Trophoblast cell (in vitro differentiated cells and primary cell): ENCODE measurements at regions not wholly inside any gene's neighbourhood (a gene's known extent, or its start where the extent isn't known, plus 50 kb on each side); places are given as distances from the start of the nearest gene placed in this dataset.

ENCODE experiments used
- DNase-seq, 2 donors: peaks; one replicate each; pipeline ENCODE4 v3.0.0-alpha.2; 2016
- H2AFZ ChIP-seq: 2 replicates; pipeline ENCODE4 v1.6.1; 2013; ENCODE audit warnings: low read length, moderate library complexity, mild to moderate bottlenecking; ENCODE audit not compliant: insufficient read depth, poor library complexity
- H2AK5ac ChIP-seq: 2 replicates; pipeline ENCODE4 v1.6.1; 2013; ENCODE audit warnings: mild to moderate bottlenecking, low read length
- H2BK120ac ChIP-seq: 2 replicates; pipeline ENCODE4 v1.6.1; 2013; ENCODE audit warnings: low read length, mild to moderate bottlenecking, moderate library complexity; ENCODE audit not compliant: insufficient read depth, poor library complexity
- H2BK12ac ChIP-seq: 2 replicates; pipeline ENCODE4 v1.6.1; 2013; ENCODE audit warnings: mild to moderate bottlenecking, low read length, moderate library complexity
- H2BK5ac ChIP-seq: 2 replicates; pipeline ENCODE4 v1.6.1; 2013; ENCODE audit warnings: low read length, low read depth, moderate library complexity, mild to moderate bottlenecking; ENCODE audit not compliant: poor library complexity
- H3K14ac ChIP-seq: 2 replicates; pipeline ENCODE4 v1.6.1; 2013; ENCODE audit warnings: mild to moderate bottlenecking, low read length
- H3K18ac ChIP-seq: 2 replicates; pipeline ENCODE4 v1.6.1; 2013; ENCODE audit warnings: mild to moderate bottlenecking, low read length
- H3K23ac ChIP-seq: 2 replicates; pipeline ENCODE4 v1.6.1; 2013; ENCODE audit warnings: low read length
- H3K27ac ChIP-seq: 2 replicates; pipeline ENCODE4 v1.5.1; 2013; ENCODE audit warnings: low read depth, mild to moderate bottlenecking, inconsistent platforms, low read length, moderate library complexity
- H3K27me3 ChIP-seq: 2 replicates; pipeline ENCODE4 v1.6.1; 2013; ENCODE audit warnings: inconsistent platforms, mild to moderate bottlenecking, low read length, moderate library complexity; ENCODE audit not compliant: insufficient read depth
- H3K36me3 ChIP-seq, 2 experiments: 1 replicate in 1 of 2; 2 replicates in 1 of 2; pipeline ENCODE4 v1.6.1; 2013; ENCODE audit warnings: low read length in 2 of 2, mild to moderate bottlenecking in 2 of 2, moderate library complexity in 1 of 2; ENCODE audit not compliant: insufficient read depth in 2 of 2, control insufficient read depth in 1 of 2
- H3K4ac ChIP-seq: 2 replicates; pipeline ENCODE4 v1.6.1; 2013; ENCODE audit warnings: low read depth, mild to moderate bottlenecking, low read length, moderate library complexity
- H3K4me1 ChIP-seq, 2 experiments: 1 replicate in 1 of 2; 2 replicates in 1 of 2; pipeline ENCODE4 v1.6.1; 2013; ENCODE audit warnings: low read length in 2 of 2, mild to moderate bottlenecking in 2 of 2, moderate library complexity in 1 of 2; ENCODE audit not compliant: insufficient read depth in 2 of 2, control insufficient read depth in 1 of 2
- H3K4me2 ChIP-seq: 2 replicates; pipeline ENCODE4 v1.6.1; 2013; ENCODE audit warnings: inconsistent platforms, mild to moderate bottlenecking, low read length, moderate library complexity
- H3K4me3 ChIP-seq: 2 replicates; pipeline ENCODE4 v1.5.1; 2013; ENCODE audit warnings: mild to moderate bottlenecking, low read depth, low read length, inconsistent platforms
- H3K79me1 ChIP-seq: one replicate; pipeline ENCODE4 v1.6.1; 2013; ENCODE audit warnings: low read length
- H3K79me2 ChIP-seq: 2 replicates; pipeline ENCODE4 v1.6.1; 2013; ENCODE audit warnings: low read length, mild to moderate bottlenecking; ENCODE audit not compliant: control insufficient read depth, insufficient read depth, poor library complexity
- H3K9ac ChIP-seq: 2 replicates; pipeline ENCODE4 v1.6.1; 2013; ENCODE audit warnings: mild to moderate bottlenecking, low read length
- H3K9me3 ChIP-seq: 2 replicates; pipeline ENCODE4 v1.6.1; 2013; ENCODE audit warnings: low read depth, mild to moderate bottlenecking, control low read depth, inconsistent platforms, low read length; ENCODE audit not compliant: insufficient read depth
- H4K12ac ChIP-seq: 2 replicates; pipeline ENCODE4 v1.6.1; 2013; ENCODE audit warnings: low read depth, mild to moderate bottlenecking, low read length, moderate library complexity
- H4K8ac ChIP-seq: 2 replicates; pipeline ENCODE4 v1.6.1; 2013; ENCODE audit warnings: low read depth, mild to moderate bottlenecking, low read length, moderate library complexity
- H4K91ac ChIP-seq: one replicate; pipeline ENCODE4 v1.6.1; 2013; ENCODE audit warnings: low read depth, mild to moderate bottlenecking, low read length, moderate library complexity
- WGBS: extraction: QIAGEN DNeasy Blood & Tissue Kit; methylation state at CpG from one replicate; pipeline ENCODE4 v1.1.7; 2013; ENCODE audit warnings: missing lambda C conversion rate; ENCODE audit not compliant: insufficient read length, insufficient coverage; ENCODE audit errors: extremely low coverage; 5-methylcytosine and 5-hydroxymethylcytosine counted together

DNA sequence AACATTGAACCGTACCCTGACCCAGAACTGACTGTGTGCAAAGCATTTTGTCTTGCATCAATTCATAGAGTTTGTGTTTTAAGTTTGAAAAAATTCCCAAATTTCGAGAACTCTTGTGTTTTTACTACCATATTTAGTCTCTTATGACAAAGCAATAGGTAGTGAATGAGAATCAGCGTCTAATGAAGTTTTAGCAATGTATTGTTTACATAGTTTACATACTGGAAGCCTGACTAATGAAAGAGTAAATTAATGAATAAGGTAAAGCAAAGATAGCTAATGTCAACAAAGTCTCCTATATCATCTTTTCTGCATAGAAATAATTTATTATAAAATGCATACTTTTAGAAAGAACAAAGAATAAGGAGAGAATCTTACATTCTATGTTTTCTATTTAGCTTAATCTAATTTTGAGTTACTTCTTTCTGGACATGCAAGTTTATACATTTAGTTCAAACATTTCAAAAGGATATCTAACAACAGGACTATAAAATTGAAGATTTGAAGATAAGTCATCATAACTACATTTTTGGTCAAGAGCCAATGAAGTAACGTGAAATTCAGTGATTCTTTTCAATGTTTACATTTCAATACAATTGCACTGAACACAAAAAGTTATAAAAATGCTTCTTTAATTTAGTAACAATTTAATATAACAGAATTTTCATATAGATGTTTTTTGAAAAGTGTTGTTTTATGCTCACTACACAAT, 1943.7 kb downstream of the NCAM2 start:
- no peak overlapping the region for H4K8ac ChIP-seq
- no peak overlapping the region for H3K14ac ChIP-seq
- H3K36me3 ChIP-seq = no peaks in the 10 kb centered on the region
- no peak overlapping the region for H3K4me3 ChIP-seq
- no peaks in the 10 kb centered on the region for H3K9me3 ChIP-seq
- no peak overlapping the region for H2AFZ ChIP-seq
- no peak overlapping the region for H3K27ac ChIP-seq
- H3K18ac ChIP-seq = no peak overlapping the region
- no peak overlapping the region for H3K23ac ChIP-seq
- H3K4me1 ChIP-seq = no peaks in the 10 kb centered on the region
- no peak overlapping the region for H2BK5ac ChIP-seq
- H4K12ac ChIP-seq = no peak overlapping the region
- H3K4ac ChIP-seq = no peak overlapping the region
- no peaks in the 10 kb centered on the region for H3K79me1 ChIP-seq
- no peak overlapping the region for H2BK12ac ChIP-seq
- no peaks in the 10 kb centered on the region for H3K79me2 ChIP-seq
- H2BK120ac ChIP-seq = no peak overlapping the region
- no peak overlapping the region for H3K4me2 ChIP-seq
- H4K91ac ChIP-seq = no peak overlapping the region
- no peak for DNase-seq
- WGBS = no CpG with 5 or more reads among the region's 4 CpGs
- no peak overlapping the region for H2AK5ac ChIP-seq
- H3K9ac ChIP-seq = no peak overlapping the region
- H3K27me3 ChIP-seq = no peaks in the 10 kb centered on the region

DNA sequence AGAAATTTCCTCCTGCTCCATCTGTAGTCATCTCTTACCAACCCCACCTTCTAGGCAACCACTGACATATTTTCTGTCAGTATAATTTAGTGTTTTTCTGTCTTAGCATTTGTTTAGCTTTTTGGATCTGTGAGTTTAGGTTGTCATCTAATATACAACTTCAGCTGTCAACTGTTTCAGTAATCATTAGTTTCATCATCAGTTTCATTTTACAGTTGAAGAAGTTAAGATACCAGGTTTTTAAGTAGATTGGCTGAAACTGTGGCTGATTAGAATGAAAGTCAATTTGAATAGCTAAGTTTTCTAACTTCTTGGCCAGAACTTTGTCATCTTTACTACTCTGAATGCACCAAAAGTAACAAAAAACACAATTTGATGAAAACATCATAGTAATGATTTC, 1957.3 kb downstream of the NCAM2 start:
- H2AK5ac ChIP-seq = no peak overlapping the region
- H3K18ac ChIP-seq = no peak overlapping the region
- no peak overlapping the region for H2BK120ac ChIP-seq
- H2AFZ ChIP-seq = no peak overlapping the region
- no peaks in the 10 kb centered on the region for H3K36me3 ChIP-seq
- no peak overlapping the region for H2BK5ac ChIP-seq
- no peak overlapping the region for H3K9ac ChIP-seq
- no peak overlapping the region for H3K23ac ChIP-seq
- no peaks in the 10 kb centered on the region for H3K79me1 ChIP-seq
- H3K27me3 ChIP-seq = no peaks in the 10 kb centered on the region
- H3K14ac ChIP-seq = no peak overlapping the region
- no peaks in the 10 kb centered on the region for H3K4me1 ChIP-seq
- H4K8ac ChIP-seq = no peak overlapping the region
- no peak overlapping the region for H3K4me2 ChIP-seq
- no peak overlapping the region for H3K27ac ChIP-seq
- H2BK12ac ChIP-seq = no peak overlapping the region
- H3K79me2 ChIP-seq = no peaks in the 10 kb centered on the region
- no peak overlapping the region for H4K12ac ChIP-seq
- H3K4me3 ChIP-seq = no peak overlapping the region
- no peaks in the 10 kb centered on the region for H3K9me3 ChIP-seq
- no peak for DNase-seq
- H4K91ac ChIP-seq = no peak overlapping the region
- H3K4ac ChIP-seq = no peak overlapping the region

DNA sequence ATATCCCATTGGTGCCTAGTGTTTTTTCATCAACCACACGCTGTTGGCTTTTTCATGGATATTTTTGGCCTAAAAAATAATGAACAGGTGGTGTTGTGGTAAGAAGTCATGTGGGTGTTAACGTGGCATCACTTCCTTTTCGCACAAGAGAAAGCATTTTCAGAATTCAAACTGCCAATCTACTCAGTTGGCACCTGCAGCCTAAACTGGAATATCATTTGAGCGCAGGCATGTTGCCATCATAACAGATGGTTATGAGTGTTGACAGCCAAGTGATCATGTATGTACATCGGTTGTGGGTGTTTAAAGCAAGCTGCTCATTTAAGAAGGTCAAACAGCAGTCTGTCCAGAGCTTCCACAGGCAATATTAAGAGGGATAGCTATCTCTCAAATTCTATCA, 1963.0 kb downstream of the NCAM2 start:
- Histone ChIP-seq H3K23ac (no peak overlapping the region), H2AFZ (no peak overlapping the region), H4K12ac (no peak overlapping the region), H4K91ac (no peak overlapping the region), H3K9ac (no peak overlapping the region), H3K9me3 (no peaks in the 10 kb centered on the region), H3K27me3 (no peaks in the 10 kb centered on the region), H3K36me3 (no peaks in the 10 kb centered on the region), H2BK12ac (no peak overlapping the region), H3K79me1 (peaks cover 2% of the 10 kb centered on the region), H3K4me1 (peaks cover 0 to 2% of the 10 kb centered on the region in 2 experiments), H3K79me2 (no peaks in the 10 kb centered on the region), H2BK5ac (no peak overlapping the region), H3K4ac (no peak overlapping the region), H4K8ac (no peak overlapping the region), H3K4me3 (no peak overlapping the region), H2AK5ac (no peak overlapping the region), H2BK120ac (no peak overlapping the region), H3K4me2 (no peak overlapping the region), H3K14ac (no peak overlapping the region), H3K27ac (no peak overlapping the region), H3K18ac (no peak overlapping the region)
- no peak for DNase-seq
- whole genome bisulfite sequencing = no CpG with 5 or more reads among the region's 5 CpGs

DNA sequence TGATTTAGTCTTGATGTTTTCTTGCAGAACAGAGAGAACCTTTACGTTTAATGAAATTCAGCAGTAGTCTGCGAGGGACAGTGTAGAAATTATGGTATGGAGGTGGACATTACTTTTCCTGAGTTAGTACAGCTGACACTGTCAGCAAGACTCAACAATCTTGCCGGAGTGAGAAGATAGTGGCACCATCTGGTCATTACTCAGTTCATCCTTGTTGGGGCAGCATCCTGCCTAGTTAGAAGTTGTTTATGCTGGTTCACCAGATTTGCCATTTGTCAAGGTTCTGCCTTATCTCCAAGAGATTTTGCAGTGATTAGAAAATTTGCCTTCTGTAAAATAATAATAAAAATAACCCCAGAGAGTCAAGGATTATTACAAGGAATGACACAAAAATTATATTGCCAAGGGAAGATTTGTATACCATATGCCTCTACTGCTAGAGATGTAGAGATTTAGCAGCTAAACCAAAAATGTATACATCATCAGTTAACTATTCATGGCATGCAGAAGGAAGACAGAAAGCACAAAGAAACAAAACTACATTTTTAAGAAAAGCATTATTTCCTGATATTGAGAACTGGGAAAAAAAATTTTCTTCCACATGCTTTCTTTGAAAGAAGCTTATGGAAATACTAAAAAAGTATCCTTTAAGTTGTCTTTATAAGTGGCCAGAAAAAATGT, 1967.4 kb downstream of the NCAM2 start:
- Histone ChIP-seq H2BK12ac (no peak overlapping the region), H3K9ac (no peak overlapping the region), H3K18ac (no peak overlapping the region), H3K79me1 (peaks cover 3% of the 10 kb centered on the region), H3K4me2 (no peak overlapping the region), H4K12ac (no peak overlapping the region), H3K36me3 (no peaks in the 10 kb centered on the region), H4K91ac (no peak overlapping the region), H3K4ac (no peak overlapping the region), H3K23ac (no peak overlapping the region), H2AFZ (no peak overlapping the region), H3K9me3 (no peaks in the 10 kb centered on the region), H2BK120ac (no peak overlapping the region), H3K4me3 (no peak overlapping the region), H3K14ac (no peak overlapping the region), H4K8ac (no peak overlapping the region), H3K4me1 (peaks cover 0 to 2% of the 10 kb centered on the region in 2 experiments), H3K79me2 (no peaks in the 10 kb centered on the region), H3K27me3 (no peaks in the 10 kb centered on the region), H2AK5ac (no peak overlapping the region), H2BK5ac (no peak overlapping the region), H3K27ac (no peak overlapping the region)
- DNase-seq = peak in 1 of 2 donors; percentile 20
- WGBS = no CpG with 5 or more reads among the region's 3 CpGs
